BLaER1 (cell line): ENCODE measurements at regions not wholly inside any gene's neighbourhood (a gene's known extent, or its start where the extent isn't known, plus 50 kb on each side); places are given as distances from the start of the nearest gene placed in this dataset.

Source experiments
- H3K27ac ChIP-seq: shearing (Covaris generic); formaldehyde crosslinking; 2 replicates; pipeline ENCODE4 v1.8.1; 2022
- H3K27me3 ChIP-seq: shearing (Covaris generic); formaldehyde crosslinking; 2 replicates; pipeline ENCODE4 v1.8.1; 2022
- H3K36me3 ChIP-seq: shearing (Covaris generic); formaldehyde crosslinking; 2 replicates; pipeline ENCODE4 v1.8.1; 2022
- H3K4me1 ChIP-seq: shearing (Covaris generic); formaldehyde crosslinking; 2 replicates; pipeline ENCODE4 v1.8.1; 2022
- H3K4me2 ChIP-seq: shearing (Covaris generic); formaldehyde crosslinking; 2 replicates; pipeline ENCODE4 v1.8.1; 2022
- H3K4me3 ChIP-seq: shearing (Covaris generic); formaldehyde crosslinking; 2 replicates; pipeline ENCODE4 v1.8.1; 2022
- H3K9ac ChIP-seq: shearing (Covaris generic); formaldehyde crosslinking; 2 replicates; pipeline ENCODE4 v1.8.1; 2022
- H3K9me3 ChIP-seq: shearing (Covaris generic); formaldehyde crosslinking; 2 replicates; pipeline ENCODE4 v1.8.1; 2022
- H4K20me1 ChIP-seq: shearing (Covaris generic); formaldehyde crosslinking; 2 replicates; pipeline ENCODE4 v1.8.1; 2022
- Cebpa-rat ChIP-seq: shearing (Covaris generic); IDR thresholded peaks from 2 replicates; pipeline ENCODE4 v1.8.1; 2022

- H3K36me3 ChIP-seq, result no peaks in the 10 kb centered on the region
- no peak overlapping the region for H3K27ac ChIP-seq
- H3K4me2 ChIP-seq, result no peak overlapping the region
- no peaks in the 10 kb centered on the region for H4K20me1 ChIP-seq
- H3K9ac ChIP-seq, result no peak overlapping the region
- no peaks in the 10 kb centered on the region for H3K4me1 ChIP-seq
- no peak for TF ChIP-seq Cebpa-rat
- no peak overlapping the region for H3K4me3 ChIP-seq
- H3K27me3 ChIP-seq, result no peaks in the 10 kb centered on the region
- H3K9me3 ChIP-seq, result no peaks in the 10 kb centered on the region
Measured at GRCh38 chr2:53111406-53111805, 656.2 kb upstream of the CHAC2 start.

DNA sequence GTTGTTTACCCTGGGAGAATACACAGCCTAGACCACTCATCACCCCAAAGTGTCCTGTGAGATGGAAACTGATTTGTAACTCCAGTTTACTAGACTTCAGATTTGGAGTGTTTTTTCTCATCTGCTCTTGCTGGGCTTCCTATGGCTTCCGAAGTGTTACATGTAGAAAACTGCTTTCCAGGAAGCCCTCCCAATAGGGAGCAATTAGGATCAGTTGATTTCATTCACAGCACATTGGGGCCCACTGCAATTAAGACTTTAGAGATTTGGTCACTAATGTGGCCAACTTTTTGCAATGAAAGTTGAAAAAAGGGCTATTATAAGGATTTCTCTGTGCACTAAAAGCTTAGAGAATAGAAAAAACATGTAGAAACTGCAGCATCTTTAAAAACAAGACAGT lies 656.6 kb upstream of the CHAC2 start:
- Histone ChIP-seq H3K4me3 (no peak overlapping the region), H3K9ac (no peak overlapping the region), H3K4me1 (no peaks in the 10 kb centered on the region), H3K27ac (no peak overlapping the region), H3K36me3 (no peaks in the 10 kb centered on the region), H3K4me2 (no peak overlapping the region), H3K9me3 (no peaks in the 10 kb centered on the region), H4K20me1 (no peaks in the 10 kb centered on the region), H3K27me3 (no peaks in the 10 kb centered on the region)
- no peak for TF ChIP-seq Cebpa-rat

DNA sequence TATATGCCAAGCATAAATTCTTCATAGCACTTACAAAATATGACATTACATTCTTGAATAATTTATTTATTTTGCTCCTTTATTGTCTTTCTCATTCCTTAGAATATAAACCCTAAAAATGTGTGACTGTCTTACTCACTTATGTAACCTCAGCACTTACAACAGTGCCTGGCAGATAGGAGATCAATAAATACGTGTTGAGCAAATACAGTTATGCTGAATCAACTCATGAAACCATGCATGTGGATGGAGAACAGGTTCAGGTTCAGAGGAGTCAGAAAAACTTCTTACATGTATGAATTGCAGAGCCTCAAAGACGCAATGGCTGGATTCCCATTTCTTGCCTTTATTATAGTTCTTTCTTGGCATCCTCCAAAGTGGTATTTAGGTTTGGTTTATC lies 659.4 kb upstream of the CHAC2 start:
- no peaks in the 10 kb centered on the region for H3K9me3 ChIP-seq

DNA sequence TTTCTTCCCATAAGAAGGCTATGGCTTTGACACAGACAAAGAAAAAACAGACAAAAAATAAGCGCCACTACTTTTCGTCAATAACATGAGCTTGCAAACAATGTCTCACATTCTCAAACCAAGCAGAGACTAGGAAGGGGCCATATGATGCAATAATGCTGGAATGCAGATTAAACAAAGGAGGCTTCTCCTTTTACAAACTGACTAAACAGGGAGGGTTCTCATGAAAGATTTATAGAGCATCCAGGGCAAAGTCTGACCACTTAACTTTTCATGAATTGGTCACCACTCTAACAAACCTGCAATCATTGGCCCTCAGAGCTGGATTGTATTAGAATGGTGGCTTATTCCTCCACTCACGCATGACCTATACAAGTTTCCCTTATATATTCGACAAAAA lies 663.3 kb upstream of the CHAC2 start:
- no peak overlapping the region for H3K9ac ChIP-seq
- H3K27ac ChIP-seq, result no peak overlapping the region
- H3K4me2 ChIP-seq, result no peak overlapping the region
- H3K27me3 ChIP-seq, result no peaks in the 10 kb centered on the region
- no peaks in the 10 kb centered on the region for H4K20me1 ChIP-seq
- no peaks in the 10 kb centered on the region for H3K9me3 ChIP-seq
- H3K36me3 ChIP-seq, result no peaks in the 10 kb centered on the region
- TF ChIP-seq Cebpa-rat, result no peak
- no peaks in the 10 kb centered on the region for H3K4me1 ChIP-seq
- H3K4me3 ChIP-seq, result no peak overlapping the region

More for the DNA sequence above, 659.4 kb upstream of the CHAC2 start:
- H3K27ac ChIP-seq, result no peak overlapping the region
- no peaks in the 10 kb centered on the region for H3K4me1 ChIP-seq
- no peak overlapping the region for H3K9ac ChIP-seq
- no peaks in the 10 kb centered on the region for H4K20me1 ChIP-seq
- H3K4me3 ChIP-seq, result no peak overlapping the region
- no peak overlapping the region for H3K4me2 ChIP-seq
- no peak for TF ChIP-seq Cebpa-rat
- H3K36me3 ChIP-seq, result no peaks in the 10 kb centered on the region
- H3K27me3 ChIP-seq, result no peaks in the 10 kb centered on the region

GRCh38 chr2:53103679-53104078 lies 663.9 kb upstream of the CHAC2 start:
- no peak overlapping the region for H3K4me3 ChIP-seq
- no peaks in the 10 kb centered on the region for H3K4me1 ChIP-seq
- H3K27ac ChIP-seq, result no peak overlapping the region
- H4K20me1 ChIP-seq, result no peaks in the 10 kb centered on the region
- no peaks in the 10 kb centered on the region for H3K27me3 ChIP-seq
- no peak overlapping the region for H3K9ac ChIP-seq
- no peaks in the 10 kb centered on the region for H3K9me3 ChIP-seq
- no peaks in the 10 kb centered on the region for H3K36me3 ChIP-seq
- H3K4me2 ChIP-seq, result no peak overlapping the region
- TF ChIP-seq Cebpa-rat, result no peak

- TF ChIP-seq Cebpa-rat, result no peak
- Histone ChIP-seq H3K4me3 (no peak overlapping the region), H4K20me1 (no peaks in the 10 kb centered on the region), H3K9ac (no peak overlapping the region), H3K27ac (no peak overlapping the region), H3K4me1 (no peaks in the 10 kb centered on the region), H3K36me3 (no peaks in the 10 kb centered on the region), H3K27me3 (no peaks in the 10 kb centered on the region), H3K4me2 (no peak overlapping the region), H3K9me3 (no peaks in the 10 kb centered on the region)
Measured at GRCh38 chr2:53098696-53099078, 668.9 kb upstream of the CHAC2 start.

DNA sequence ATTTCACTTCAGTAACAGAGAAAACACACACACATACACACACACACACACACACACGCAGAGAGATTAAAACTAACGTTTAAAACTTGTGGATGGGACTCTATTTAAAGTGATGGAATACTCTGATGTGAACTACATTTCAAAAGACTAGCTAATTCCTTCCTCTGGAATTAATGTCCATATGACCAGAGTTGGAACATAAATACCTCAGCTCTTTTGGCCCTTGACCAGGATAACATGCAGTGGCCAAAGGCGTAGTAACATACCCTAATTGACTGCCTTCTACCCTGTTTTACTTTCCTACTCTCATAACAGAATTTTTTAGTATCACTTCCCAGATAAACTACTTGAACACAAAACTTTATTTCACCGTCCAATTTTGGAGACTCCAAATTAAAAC lies 671.3 kb upstream of the CHAC2 start:
- H3K9ac ChIP-seq, result no peak overlapping the region
- H3K4me3 ChIP-seq, result no peak overlapping the region
- no peaks in the 10 kb centered on the region for H4K20me1 ChIP-seq
- no peaks in the 10 kb centered on the region for H3K4me1 ChIP-seq
- no peaks in the 10 kb centered on the region for H3K9me3 ChIP-seq
- H3K4me2 ChIP-seq, result no peak overlapping the region
- H3K27me3 ChIP-seq, result no peaks in the 10 kb centered on the region
- no peak overlapping the region for H3K27ac ChIP-seq
- H3K36me3 ChIP-seq, result no peaks in the 10 kb centered on the region
- TF ChIP-seq Cebpa-rat, result no peak

DNA sequence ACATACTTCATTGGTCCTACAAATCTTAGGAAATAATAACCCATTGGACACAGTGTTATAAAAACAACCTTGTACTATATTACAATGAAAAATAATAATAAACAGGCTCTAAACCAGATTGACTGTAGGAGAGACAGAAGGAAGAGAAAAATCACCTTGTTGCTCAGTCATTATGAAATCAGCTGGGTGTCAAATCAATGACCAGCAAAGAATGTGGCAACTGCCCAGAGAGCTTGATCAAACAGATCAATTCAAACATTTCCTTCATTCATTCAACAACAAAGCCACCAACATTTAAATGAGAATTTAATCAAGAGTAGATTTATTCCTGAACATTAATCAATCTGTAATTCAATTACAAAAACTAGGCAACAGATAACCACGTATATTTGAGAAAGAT lies 671.9 kb upstream of the CHAC2 start:
- H3K4me3 ChIP-seq, result no peak overlapping the region
- H3K4me2 ChIP-seq, result no peak overlapping the region
- TF ChIP-seq Cebpa-rat, result no peak
- H3K27ac ChIP-seq, result no peak overlapping the region
- H3K9me3 ChIP-seq, result no peaks in the 10 kb centered on the region
- H4K20me1 ChIP-seq, result no peaks in the 10 kb centered on the region
- no peaks in the 10 kb centered on the region for H3K27me3 ChIP-seq
- no peak overlapping the region for H3K9ac ChIP-seq
- no peaks in the 10 kb centered on the region for H3K4me1 ChIP-seq
- H3K36me3 ChIP-seq, result no peaks in the 10 kb centered on the region

GRCh38 chr2:53095227-53095626 lies 672.4 kb upstream of the CHAC2 start:
- H3K27ac ChIP-seq, result no peak overlapping the region
- H3K4me1 ChIP-seq, result no peaks in the 10 kb centered on the region
- H3K4me3 ChIP-seq, result no peak overlapping the region
- H3K27me3 ChIP-seq, result no peaks in the 10 kb centered on the region
- H3K9ac ChIP-seq, result no peak overlapping the region
- H3K9me3 ChIP-seq, result no peaks in the 10 kb centered on the region
- no peak overlapping the region for H3K4me2 ChIP-seq
- no peak for TF ChIP-seq Cebpa-rat
- H4K20me1 ChIP-seq, result no peaks in the 10 kb centered on the region
- no peaks in the 10 kb centered on the region for H3K36me3 ChIP-seq

DNA sequence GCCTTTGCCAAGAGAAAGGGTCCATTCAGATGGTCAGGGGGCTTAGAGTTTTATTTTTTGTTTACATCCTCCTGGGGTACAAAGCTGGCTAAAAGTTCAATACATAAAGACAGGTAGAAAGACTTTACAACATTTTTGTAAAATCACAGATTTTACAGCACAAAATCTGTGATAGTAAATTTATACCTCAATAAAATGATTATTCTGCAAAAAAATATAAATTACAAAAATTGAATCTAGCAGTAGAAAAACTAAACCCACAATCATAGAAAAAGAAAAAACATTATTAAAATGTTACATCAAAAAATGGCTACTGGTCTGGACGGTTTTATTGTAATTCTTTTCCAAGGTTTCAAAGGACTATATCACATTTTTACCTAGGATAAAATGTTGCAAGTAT lies 674.2 kb upstream of the CHAC2 start:
- Histone ChIP-seq H3K36me3 (no peaks in the 10 kb centered on the region), H3K4me3 (no peak overlapping the region), H3K4me2 (no peak overlapping the region), H3K27me3 (no peaks in the 10 kb centered on the region), H3K4me1 (no peaks in the 10 kb centered on the region), H3K27ac (no peak overlapping the region), H3K9me3 (no peaks in the 10 kb centered on the region), H3K9ac (no peak overlapping the region), H4K20me1 (no peaks in the 10 kb centered on the region)
- TF ChIP-seq Cebpa-rat, result no peak

GRCh38 chr2:53091183-53091582 lies 676.4 kb upstream of the CHAC2 start:
- H3K9me3 ChIP-seq, result no peaks in the 10 kb centered on the region
- no peaks in the 10 kb centered on the region for H3K36me3 ChIP-seq
- H3K4me3 ChIP-seq, result no peak overlapping the region
- no peak overlapping the region for H3K27ac ChIP-seq
- TF ChIP-seq Cebpa-rat, result no peak
- H3K4me1 ChIP-seq, result no peaks in the 10 kb centered on the region
- H4K20me1 ChIP-seq, result no peaks in the 10 kb centered on the region
- no peak overlapping the region for H3K9ac ChIP-seq
- H3K27me3 ChIP-seq, result no peaks in the 10 kb centered on the region
- no peak overlapping the region for H3K4me2 ChIP-seq
